CD14-positive monocyte (primary cell): ENCODE measurements at regions not wholly inside any gene's neighbourhood (a gene's known extent, or its start where the extent isn't known, plus 50 kb on each side); places are given as distances from the start of the nearest gene placed in this dataset.

Experiments
- DNase-seq, 3 donors: peaks; one replicate each; pipeline ENCODE4 v3.0.0-alpha.2; 2011 to 2022
- H2AFZ ChIP-seq: 2 replicates; pipeline ENCODE4 v1.6.0; 2012; ENCODE audit warnings: mild to moderate bottlenecking, low read depth, low read length, inconsistent platforms; ENCODE audit not compliant: insufficient read depth, poor library complexity, severe bottlenecking
- H3K27ac ChIP-seq, 2 donors: 1 replicate in 1 of 2; 2 replicates in 1 of 2; pipeline ENCODE4 v1.5.1; 2012 to 2013; ENCODE audit warnings: low read length in 2 of 2, control low read depth in 1 of 2, inconsistent platforms in 1 of 2, low read depth in 1 of 2, mild to moderate bottlenecking in 1 of 2
- H3K27me3 ChIP-seq, 2 donors: one replicate each; pipeline versions ENCODE4 v1.6.0 to v1.6.1; 2011 to 2013; ENCODE audit warnings: low read length in 2 of 2; ENCODE audit not compliant: control insufficient read depth in 2 of 2, insufficient read depth in 2 of 2
- H3K36me3 ChIP-seq, 2 donors: replicated peaks in 1 of 2; 1 replicate in 1 of 2; 2 replicates in 1 of 2; pipeline versions ENCODE4 v1.5.1 to v1.6.1; 2012 to 2013; ENCODE audit warnings: low read length in 2 of 2, control low read depth in 1 of 2, inconsistent platforms in 1 of 2, mild to moderate bottlenecking in 1 of 2; ENCODE audit not compliant: insufficient read depth in 2 of 2, control insufficient read depth in 1 of 2
- H3K4me1 ChIP-seq, 2 donors: 1 replicate in 1 of 2; 2 replicates in 1 of 2; pipeline versions ENCODE4 v1.5.1 to v1.6.1; 2012 to 2013; ENCODE audit warnings: low read length in 2 of 2, control low read depth in 1 of 2, inconsistent platforms in 1 of 2, mild to moderate bottlenecking in 1 of 2, moderate library complexity in 1 of 2; ENCODE audit not compliant: insufficient read depth in 2 of 2, control insufficient read depth in 1 of 2
- H3K4me2 ChIP-seq: replicated peaks from 2 replicates; pipeline ENCODE3; 2012; ENCODE audit warnings: low read length, moderate library complexity, mild to moderate bottlenecking; ENCODE audit not compliant: poor library complexity, severe bottlenecking; ENCODE audit errors: extremely low read depth
- H3K4me3 ChIP-seq, 3 experiments: fragments of 200-600 bp in 1 of 3; sonication (generic) in 1 of 3; replicated peaks in 1 of 3; 1 replicate in 2 of 3; 2 replicates in 1 of 3; pipeline ENCODE4 v1.5.1; 2011 to 2013; ENCODE audit warnings: low read length in 3 of 3, mild to moderate bottlenecking in 3 of 3, control low read depth in 2 of 3, low read depth in 2 of 3, inconsistent platforms in 1 of 3, moderate library complexity in 1 of 3
- H3K79me2 ChIP-seq: 2 replicates; pipeline ENCODE4 v1.6.0; 2012; ENCODE audit warnings: mild to moderate bottlenecking, control low read depth, inconsistent platforms, low read length, moderate library complexity; ENCODE audit not compliant: insufficient read depth
- H3K9ac ChIP-seq: 2 replicates; pipeline ENCODE4 v1.6.0; 2017; ENCODE audit warnings: low read length, mild to moderate bottlenecking; ENCODE audit not compliant: insufficient read depth, poor library complexity, severe bottlenecking
- H3K9me3 ChIP-seq, 2 donors: replicated peaks in 1 of 2; 1 replicate in 1 of 2; 2 replicates in 1 of 2; pipeline versions ENCODE4 v1.5.1 to v1.6.1; 2012 to 2013; ENCODE audit warnings: low read length in 2 of 2, control low read depth in 1 of 2; ENCODE audit not compliant: control insufficient read depth in 1 of 2, insufficient read depth in 1 of 2
- H4K20me1 ChIP-seq: 2 replicates; pipeline ENCODE4 v1.6.0; 2012; ENCODE audit warnings: mild to moderate bottlenecking, low read length, control low read depth, moderate library complexity; ENCODE audit not compliant: insufficient read depth
- H3K27ac Mint-ChIP-seq, 7 donors: one replicate each; pipeline ENCODE4 v1.8.0; 2020; ENCODE audit warnings: mild to moderate bottlenecking in 7 of 7, mixed read lengths in 7 of 7, moderate library complexity in 6 of 7, inconsistent platforms in 2 of 7
- H3K27me3 Mint-ChIP-seq, 3 donors: one replicate each; pipeline ENCODE4 v1.8.0; 2021 to 2022; ENCODE audit warnings: low read depth in 3 of 3, mild to moderate bottlenecking in 3 of 3, mixed read lengths in 3 of 3, moderate library complexity in 3 of 3, inconsistent platforms in 1 of 3
- H3K36me3 Mint-ChIP-seq, 2 donors: one replicate each; pipeline ENCODE4 v1.8.0; 2020; ENCODE audit warnings: mixed read lengths in 2 of 2, inconsistent platforms in 1 of 2, mild to moderate bottlenecking in 1 of 2
- H3K4me1 Mint-ChIP-seq: one replicate; pipeline ENCODE4 v1.8.0; 2020; ENCODE audit warnings: mild to moderate bottlenecking, mixed read lengths
- H3K4me3 Mint-ChIP-seq, 2 donors: one replicate each; pipeline ENCODE4 v1.8.0; 2020; ENCODE audit warnings: mild to moderate bottlenecking in 2 of 2, mixed read lengths in 2 of 2, moderate library complexity in 1 of 2
- H3K9me3 Mint-ChIP-seq, 7 donors: one replicate each; pipeline ENCODE4 v1.8.0; 2020 to 2022; ENCODE audit warnings: mixed read lengths in 7 of 7, mild to moderate bottlenecking in 6 of 7, moderate library complexity in 6 of 7, inconsistent platforms in 2 of 7
- WGBS: methylation state at CpG from one replicate; pipeline ENCODE4 v1.1.5; 2013; ENCODE audit warnings: missing lambda C conversion rate; ENCODE audit not compliant: insufficient coverage; 5-methylcytosine and 5-hydroxymethylcytosine counted together
- intact Hi-C, 2 donors: fragments of 100-400 bp; cut with micrococcal nuclease; formaldehyde crosslinking; loops; one replicate each; pipeline versions ENCODE4 v1.15.0 to v1.15.1; 2023
- TF ChIP-seq, protein P1 (sequence below): fragments of 200-600 bp; IDR thresholded peaks from one replicate; pipeline ENCODE4 v1.8.0; 2022; ENCODE audit warnings: antibody characterized with exemption, mild to moderate bottlenecking

DNA sequence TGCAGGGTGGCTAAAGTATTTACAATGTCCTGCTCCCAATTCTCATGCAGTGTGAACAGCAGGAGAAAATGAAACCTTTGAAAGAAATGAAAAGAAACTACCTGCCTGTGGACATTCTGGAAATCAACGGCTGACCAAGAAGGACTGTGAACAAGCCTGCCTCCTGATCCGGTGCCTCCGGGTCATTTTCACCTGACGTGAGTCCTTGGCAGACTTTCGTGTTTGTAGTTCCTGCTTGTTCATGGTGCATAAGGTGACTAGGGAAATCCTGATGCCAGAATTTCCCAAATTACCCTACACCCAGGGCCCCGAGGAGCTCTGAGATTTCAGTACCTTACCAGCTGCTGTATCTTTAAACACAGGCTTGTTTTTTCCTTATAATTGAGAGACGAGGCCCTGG, 317.5 kb downstream of the TLE1 start:
- Mint-ChIP-seq H3K36me3 (no peaks in the 10 kb centered on the region), H3K4me1 (peaks cover 7% of the 10 kb centered on the region), H3K27me3 (peaks cover 0 to 1% (median 0%) of the 10 kb centered on the region in 3 donors), H3K27ac (no peak overlapping the region), H3K4me3 (no peak overlapping the region), H3K9me3 (peaks cover 2 to 7% (median 3%) of the 10 kb centered on the region in 7 donors)
- TF ChIP-seq, protein P1, sequence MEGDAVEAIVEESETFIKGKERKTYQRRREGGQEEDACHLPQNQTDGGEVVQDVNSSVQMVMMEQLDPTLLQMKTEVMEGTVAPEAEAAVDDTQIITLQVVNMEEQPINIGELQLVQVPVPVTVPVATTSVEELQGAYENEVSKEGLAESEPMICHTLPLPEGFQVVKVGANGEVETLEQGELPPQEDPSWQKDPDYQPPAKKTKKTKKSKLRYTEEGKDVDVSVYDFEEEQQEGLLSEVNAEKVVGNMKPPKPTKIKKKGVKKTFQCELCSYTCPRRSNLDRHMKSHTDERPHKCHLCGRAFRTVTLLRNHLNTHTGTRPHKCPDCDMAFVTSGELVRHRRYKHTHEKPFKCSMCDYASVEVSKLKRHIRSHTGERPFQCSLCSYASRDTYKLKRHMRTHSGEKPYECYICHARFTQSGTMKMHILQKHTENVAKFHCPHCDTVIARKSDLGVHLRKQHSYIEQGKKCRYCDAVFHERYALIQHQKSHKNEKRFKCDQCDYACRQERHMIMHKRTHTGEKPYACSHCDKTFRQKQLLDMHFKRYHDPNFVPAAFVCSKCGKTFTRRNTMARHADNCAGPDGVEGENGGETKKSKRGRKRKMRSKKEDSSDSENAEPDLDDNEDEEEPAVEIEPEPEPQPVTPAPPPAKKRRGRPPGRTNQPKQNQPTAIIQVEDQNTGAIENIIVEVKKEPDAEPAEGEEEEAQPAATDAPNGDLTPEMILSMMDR, result no peak
- Histone ChIP-seq H2AFZ (no peak overlapping the region), H3K27me3 (no peaks in the 10 kb centered on the region), H3K27ac (no peak overlapping the region), H3K4me1 (peaks cover 0 to 9% of the 10 kb centered on the region in 2 donors), H3K79me2 (no peaks in the 10 kb centered on the region), H3K9me3 (peaks cover 0 to under 1% of the 10 kb centered on the region in 2 donors), H3K36me3 (no peaks in the 10 kb centered on the region), H3K9ac (no peak overlapping the region), H4K20me1 (no peaks in the 10 kb centered on the region), H3K4me2 (no peak overlapping the region), H3K4me3 (no peak overlapping the region)
- no peak for DNase-seq
- intact Hi-C loops, result no loop called here
- 94% methylated on average over 2 of the region's 7 CpGs for WGBS

DNA sequence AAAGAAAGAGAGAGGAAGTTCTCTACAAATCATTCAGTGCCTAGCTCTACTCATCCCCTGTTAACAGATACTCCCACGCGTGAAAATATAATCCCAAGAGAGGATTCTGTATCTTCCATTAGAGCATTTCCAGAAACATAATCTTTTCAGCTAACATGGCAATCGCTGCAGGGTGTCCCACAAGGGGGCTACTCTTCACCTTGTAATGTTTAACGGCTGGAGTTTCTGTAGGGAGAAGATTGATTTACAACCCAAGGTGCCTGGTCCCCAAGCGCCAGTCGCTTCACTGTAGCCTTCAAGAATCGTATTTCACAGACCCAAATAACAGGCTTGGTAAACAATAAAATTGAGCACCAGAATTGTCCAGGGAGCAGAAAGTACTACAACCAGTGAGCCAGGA, 318.7 kb downstream of the TLE1 start:
- H3K27me3 ChIP-seq, result no peaks in the 10 kb centered on the region
- H3K9ac ChIP-seq, result no peak overlapping the region
- peaks cover 0 to 6% of the 10 kb centered on the region in 2 donors for H3K4me1 ChIP-seq
- no peaks in the 10 kb centered on the region for H3K36me3 ChIP-seq
- peaks cover 0 to 4% of the 10 kb centered on the region in 2 donors for H3K9me3 ChIP-seq
- intact Hi-C loops, result no loop called here
- no peak overlapping the region for H3K4me3 ChIP-seq
- no peak overlapping the region for H3K27ac ChIP-seq
- no peaks in the 10 kb centered on the region for H4K20me1 ChIP-seq
- no peak overlapping the region for H3K4me3 Mint-ChIP-seq
- H2AFZ ChIP-seq, result no peak overlapping the region
- no peaks in the 10 kb centered on the region for H3K36me3 Mint-ChIP-seq
- H3K4me1 Mint-ChIP-seq, result peaks cover 6% of the 10 kb centered on the region
- TF ChIP-seq, protein P1, result no peak
- H3K79me2 ChIP-seq, result no peaks in the 10 kb centered on the region
- H3K4me2 ChIP-seq, result no peak overlapping the region
- DNase-seq, result no peak
- H3K27ac Mint-ChIP-seq, result no peak overlapping the region
- peaks cover 3 to 9% (median 6%) of the 10 kb centered on the region in 7 donors for H3K9me3 Mint-ChIP-seq
- 92% methylated on average over 3 of the region's 7 CpGs for WGBS
- peaks cover 0 to 1% (median 0%) of the 10 kb centered on the region in 3 donors for H3K27me3 Mint-ChIP-seq
